Fibroblast of gingiva (primary cell): ENCODE measurements at regions not wholly inside any gene's neighbourhood (a gene's known extent, or its start where the extent isn't known, plus 50 kb on each side); places are given as distances from the start of the nearest gene placed in this dataset.

Source experiments
- DNase-seq: peaks from one replicate; pipeline ENCODE4 v3.0.0-alpha.2; 2011; ENCODE audit warnings: low read depth

- no peak for DNase-seq
These were observed 181.9 kb downstream of the NUAK1 start for GRCh38 chr12:105956662-105957457.

DNA sequence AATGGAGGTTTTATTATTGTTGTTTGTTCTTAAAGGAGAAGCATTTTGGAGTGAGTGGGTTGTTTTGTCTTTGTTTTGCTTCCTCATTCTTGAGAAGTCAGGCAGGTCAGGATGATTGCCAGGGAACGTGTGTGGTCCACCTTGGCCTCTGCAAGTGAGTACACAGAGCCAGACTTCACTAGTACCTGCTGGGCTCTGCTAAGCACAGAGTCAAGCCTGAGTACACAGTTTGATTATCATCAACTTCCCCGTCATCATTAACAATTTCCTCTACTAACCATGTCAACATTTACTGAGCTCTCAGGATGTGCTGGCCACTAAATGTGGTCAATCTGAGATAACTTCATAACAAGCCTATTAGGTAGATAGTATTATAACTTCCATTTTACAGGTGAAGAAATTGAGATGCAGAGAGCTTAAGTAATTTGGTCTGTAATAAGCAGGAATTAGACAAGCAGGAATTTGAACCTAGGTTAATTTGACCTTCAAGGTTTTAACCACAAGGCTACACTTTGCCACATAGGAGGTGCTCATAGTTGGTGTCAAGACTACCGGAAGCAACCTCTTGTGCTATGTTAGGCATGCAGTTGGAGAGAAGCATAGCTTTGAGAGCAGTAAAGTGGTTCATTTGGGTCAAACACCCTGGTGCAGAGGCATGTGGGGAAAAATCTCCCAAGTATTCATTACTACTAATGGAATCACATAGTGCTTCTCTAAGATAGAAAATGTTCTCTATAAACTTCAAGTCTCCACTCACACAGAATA is 178.3 kb downstream of the NUAK1 start:
- DNase-seq = no peak

GRCh38 chr12:105961821-105962671 is 176.7 kb downstream of the NUAK1 start:
- no peak for DNase-seq

- no peak for DNase-seq
These were observed 171.5 kb downstream of the NUAK1 start for GRCh38 chr12:105967038-105967776.

DNA sequence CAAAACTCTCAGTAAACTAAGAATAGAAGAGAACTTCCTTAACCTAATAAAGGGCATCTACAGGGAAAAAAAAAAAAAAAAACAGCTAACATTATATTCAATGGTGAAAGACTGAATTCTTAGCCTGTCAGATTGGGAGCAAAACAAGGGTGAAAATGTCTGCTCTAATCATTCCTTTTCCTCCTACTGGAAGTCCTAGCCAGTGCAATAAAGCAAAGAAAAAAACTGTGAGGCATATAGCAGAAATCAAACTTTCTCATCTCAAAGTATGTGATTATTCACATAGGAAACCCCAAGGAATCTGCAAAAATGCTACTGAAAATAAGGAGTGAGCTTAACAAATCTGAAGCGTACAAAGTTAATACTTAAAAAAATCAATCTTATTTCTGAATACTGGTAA is 170.7 kb downstream of the NUAK1 start:
- DNase-seq = no peak

- no peak for DNase-seq
These were observed 167.9 kb downstream of the NUAK1 start for GRCh38 chr12:105970885-105971284.

DNA sequence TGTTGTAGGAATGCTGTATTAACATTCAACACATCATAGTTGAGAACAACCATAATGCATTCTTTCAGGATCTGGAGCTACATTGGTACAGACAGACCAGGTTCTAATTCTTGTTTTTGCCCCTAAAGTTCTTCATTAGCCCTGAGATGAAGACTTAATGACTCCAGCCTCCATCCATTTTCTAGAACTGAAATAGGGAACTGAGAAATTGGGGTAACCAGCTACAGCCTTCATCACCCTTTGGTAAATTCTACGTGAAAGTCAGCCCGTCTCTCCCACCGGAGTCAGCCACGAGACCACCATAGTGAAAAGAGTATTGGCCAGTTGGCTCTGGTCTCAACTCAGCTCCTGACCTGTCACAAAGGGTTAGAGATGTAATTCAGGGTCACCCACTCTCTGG is 164.0 kb downstream of the NUAK1 start:
- DNase-seq = no peak

- no peak for DNase-seq
These were observed 163.4 kb downstream of the NUAK1 start for GRCh38 chr12:105975351-105975750.

GRCh38 chr12:105977236-105977635 is 161.5 kb downstream of the NUAK1 start:
- no peak for DNase-seq

DNA sequence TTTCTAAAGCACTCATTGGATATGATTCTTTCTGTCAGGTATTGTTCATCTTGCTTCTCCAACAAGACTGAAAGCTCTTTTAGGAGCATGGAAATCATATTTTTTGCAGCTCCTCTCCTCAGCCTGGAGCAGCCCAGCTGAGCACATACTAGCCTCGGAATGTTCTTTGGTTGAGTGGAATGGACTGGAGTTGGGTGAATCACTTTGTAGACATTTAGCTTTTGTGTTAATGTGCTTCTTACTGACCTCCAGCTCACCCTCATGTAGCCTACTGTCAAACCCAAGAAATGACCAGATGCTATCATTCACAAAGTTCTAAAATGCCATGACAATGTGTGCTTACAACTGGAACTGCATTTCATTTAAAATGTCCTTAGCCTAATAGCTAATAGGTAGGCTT is 161.1 kb downstream of the NUAK1 start:
- no peak for DNase-seq

DNA sequence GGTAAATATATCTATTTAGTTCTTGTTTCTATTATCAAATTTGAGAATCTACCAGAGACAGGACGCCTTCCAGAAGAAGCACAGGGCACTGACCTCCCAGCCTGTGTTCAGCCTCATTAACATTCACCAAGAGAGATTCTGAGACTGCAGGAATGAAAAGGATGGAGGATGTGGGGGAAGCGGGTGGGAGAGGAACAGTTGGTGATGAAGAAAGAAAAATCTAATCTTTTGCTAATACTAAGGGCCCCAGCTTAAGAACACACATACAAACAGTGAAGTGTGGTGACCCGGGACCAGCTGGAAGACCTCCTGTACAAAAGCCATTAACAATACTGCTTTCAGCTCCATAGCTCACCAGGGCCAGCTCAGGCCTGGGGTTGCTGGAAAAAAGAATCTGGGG is 160.5 kb downstream of the NUAK1 start:
- no peak for DNase-seq

DNA sequence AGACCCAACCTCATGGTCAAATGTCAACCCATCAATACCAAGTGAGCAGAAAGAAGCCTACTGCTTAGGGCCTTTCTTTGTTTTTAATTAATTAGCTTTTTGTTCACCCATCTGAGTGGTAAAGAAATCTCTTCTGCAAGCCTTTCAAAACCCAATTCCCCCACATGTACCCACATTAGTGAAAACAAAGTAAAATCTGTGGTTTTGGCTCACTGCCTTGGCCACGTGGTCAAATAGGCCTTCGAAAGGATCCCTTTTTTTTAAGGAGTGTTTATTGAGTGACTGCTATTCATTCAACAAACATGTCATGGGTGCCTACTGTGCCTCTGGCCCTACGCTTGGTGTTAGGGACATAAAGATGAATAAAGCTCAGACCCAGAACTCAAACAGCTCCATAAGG is 160.1 kb downstream of the NUAK1 start:
- DNase-seq = no peak

GRCh38 chr12:105980085-105980484 is 158.7 kb downstream of the NUAK1 start:
- no peak for DNase-seq

GRCh38 chr12:105980533-105980932 is 158.2 kb downstream of the NUAK1 start:
- no peak for DNase-seq

DNA sequence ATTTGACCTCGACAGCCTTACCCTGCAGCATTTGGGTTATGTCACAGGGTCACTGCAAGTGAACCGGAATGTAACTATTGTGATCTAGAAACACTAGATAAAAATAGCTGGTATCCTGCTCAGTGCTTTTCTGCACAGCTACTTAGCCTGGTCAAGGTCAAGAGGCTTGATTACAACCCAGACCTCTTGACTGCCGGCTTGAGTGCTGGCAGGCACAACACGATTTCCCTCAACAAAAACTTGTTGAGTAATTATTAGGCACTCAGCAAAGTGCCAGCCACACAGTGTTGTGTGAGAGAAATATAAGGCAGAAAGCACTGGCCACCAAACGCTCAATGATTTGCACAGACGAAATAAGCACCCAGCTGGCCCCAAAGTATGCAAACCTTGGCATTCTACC is 156.7 kb downstream of the NUAK1 start:
- no peak for DNase-seq

- DNase-seq = peak; percentile 7
These were observed 155.0 kb downstream of the NUAK1 start for GRCh38 chr12:105983622-105984320.

- no peak for DNase-seq
These were observed 153.4 kb downstream of the NUAK1 start for GRCh38 chr12:105985383-105985782.

GRCh38 chr12:105986779-105987684 is 151.7 kb downstream of the NUAK1 start:
- no peak for DNase-seq

- DNase-seq = no peak
These were observed 151.1 kb downstream of the NUAK1 start for GRCh38 chr12:105987685-105988035.
